HL-60 (cell line): ENCODE measurements at regions not wholly inside any gene's neighbourhood (a gene's known extent, or its start where the extent isn't known, plus 50 kb on each side); places are given as distances from the start of the nearest gene placed in this dataset.
A peak's percentile ranks its signal among the peaks of the same experiment; 100 is the strongest.
"Not testable (repeated sequence)": the region's sequence is repeated elsewhere in the genome, so short reads cannot be mapped to it uniquely, and the experiment has no call there.

Source experiments
- DNase-seq, 2 experiments: peaks; one replicate each; pipeline ENCODE4 v3.0.0-alpha.2; 2010 to 2020; ENCODE audit warnings: low read depth in 1 of 2, low spot score in 1 of 2
- H3K27ac ChIP-seq: fragments of 250-450 bp; sonication (Bioruptor Pico); replicated peaks from 2 replicates; pipeline ENCODE4 v1.5.1; 2020; ENCODE audit warnings: mild to moderate bottlenecking, moderate library complexity
- H3K27me3 ChIP-seq: fragments of 250-450 bp; sonication (Bioruptor Pico); 2 replicates; pipeline ENCODE4 v1.5.1; 2021; ENCODE audit warnings: mild to moderate bottlenecking, moderate library complexity; ENCODE audit not compliant: insufficient read depth, poor library complexity, severe bottlenecking
- H3K4me3 ChIP-seq: replicated peaks from 2 replicates; pipeline ENCODE4 v1.5.1; 2011; ENCODE audit warnings: mild to moderate bottlenecking, control low read depth, low read length; ENCODE audit not compliant: insufficient read depth

DNA sequence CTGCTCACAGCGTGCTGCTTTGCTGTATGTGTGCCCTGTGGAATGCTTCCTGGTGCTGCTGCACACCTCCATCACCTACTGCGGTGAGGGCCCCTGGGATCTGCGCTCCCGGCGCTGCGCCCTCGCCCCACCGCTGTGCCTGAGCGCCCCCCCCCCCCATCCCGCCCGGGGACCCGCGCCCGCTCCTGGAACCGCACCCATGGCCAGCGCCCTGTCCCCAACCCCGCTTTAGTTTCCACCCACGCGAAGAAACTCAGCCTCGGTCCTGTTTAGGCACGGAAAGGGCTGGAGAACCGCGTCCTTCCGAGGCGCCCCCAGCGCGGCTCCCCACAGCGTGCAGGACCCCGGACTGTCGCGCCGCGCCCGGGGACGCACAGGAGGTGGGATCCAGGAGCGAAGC lies 265.5 kb downstream of the POTEB3 start:
- not testable (repeated sequence) for H3K27ac ChIP-seq, DNase-seq, H3K27me3 ChIP-seq, H3K4me3 ChIP-seq

DNA sequence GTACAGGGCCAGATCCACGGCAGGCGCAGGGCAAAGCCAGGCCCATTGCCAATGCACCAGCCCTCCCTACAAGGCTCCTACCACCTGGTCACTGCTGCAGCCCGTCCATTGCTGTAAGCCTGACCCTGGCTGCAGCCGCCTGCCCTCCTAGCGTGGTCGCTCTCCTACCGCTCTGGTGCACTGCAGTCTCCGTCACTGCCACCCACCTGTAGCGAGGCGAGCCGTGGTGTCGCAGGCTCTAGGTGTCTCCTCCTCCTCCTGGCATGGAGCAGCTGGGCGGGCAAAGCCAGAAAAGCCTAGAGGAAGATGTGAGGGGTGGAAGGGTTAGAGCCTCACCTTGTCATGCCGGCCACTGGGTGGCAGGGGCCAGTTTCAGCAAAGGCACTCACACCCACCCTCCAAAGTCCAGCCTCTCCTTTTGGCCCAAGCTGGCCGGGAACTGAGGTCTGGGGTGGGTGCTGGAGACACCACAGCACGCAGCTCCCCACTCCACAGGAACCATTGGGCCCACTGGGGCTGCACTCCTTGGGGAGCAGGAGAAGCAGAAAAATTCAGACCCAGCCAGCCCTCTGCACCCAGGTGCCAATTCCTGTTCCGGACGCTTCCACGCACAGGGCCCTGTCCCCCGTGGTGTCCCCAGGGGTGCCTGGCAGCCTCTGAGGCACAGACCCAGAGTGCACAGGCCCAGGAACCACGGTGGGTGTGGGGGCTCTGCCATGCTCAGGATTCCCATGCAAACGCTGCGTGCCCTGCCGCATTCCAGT lies 285.3 kb upstream of the POTEB2 start:
- DNase-seq, H3K4me3 ChIP-seq, H3K27me3 ChIP-seq, H3K27ac ChIP-seq: not testable (repeated sequence)

DNA sequence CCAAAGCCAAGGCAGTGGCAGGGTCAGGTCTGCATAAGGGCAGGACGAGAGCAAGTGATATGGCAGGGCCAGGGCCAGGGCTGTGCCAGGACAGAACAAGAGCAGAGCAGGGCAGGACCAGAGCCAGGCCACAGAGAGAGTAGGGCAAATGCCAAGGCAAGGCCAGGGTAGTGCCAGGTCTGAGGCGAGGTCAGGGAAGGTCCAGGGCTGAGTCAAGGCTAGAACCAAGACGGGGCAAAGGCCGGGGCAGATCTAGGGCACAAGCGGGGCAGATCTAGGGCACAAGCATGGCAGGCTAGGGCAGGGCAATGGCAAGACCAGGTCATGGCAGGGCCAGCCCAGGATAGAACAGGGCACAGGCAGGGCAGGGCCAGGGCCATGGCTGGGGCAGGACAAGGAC lies 282.0 kb upstream of the POTEB2 start:
- not testable (repeated sequence) for H3K27me3 ChIP-seq, DNase-seq, H3K4me3 ChIP-seq, H3K27ac ChIP-seq

DNA sequence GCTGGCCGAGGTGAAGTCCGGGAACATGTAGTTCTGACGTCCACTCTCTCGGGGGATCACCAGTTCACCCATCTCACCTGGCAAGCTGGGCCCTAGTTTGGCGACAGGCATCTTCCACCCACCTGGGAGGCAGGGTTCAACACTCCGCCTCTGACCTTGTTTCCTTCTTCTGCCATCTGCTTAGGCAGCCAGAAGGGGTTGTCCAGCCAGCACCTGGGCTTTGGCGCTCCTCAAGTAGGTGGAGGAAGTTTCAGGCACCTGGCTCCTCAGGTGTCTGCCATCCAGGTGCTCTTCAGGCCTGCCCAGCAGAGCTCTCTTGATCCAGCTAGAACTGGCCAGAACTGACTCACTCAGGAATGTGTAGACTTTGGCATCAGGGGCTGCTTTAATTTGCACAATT lies 267.8 kb upstream of the POTEB2 start:
- H3K4me3 ChIP-seq: not testable (repeated sequence)

DNA sequence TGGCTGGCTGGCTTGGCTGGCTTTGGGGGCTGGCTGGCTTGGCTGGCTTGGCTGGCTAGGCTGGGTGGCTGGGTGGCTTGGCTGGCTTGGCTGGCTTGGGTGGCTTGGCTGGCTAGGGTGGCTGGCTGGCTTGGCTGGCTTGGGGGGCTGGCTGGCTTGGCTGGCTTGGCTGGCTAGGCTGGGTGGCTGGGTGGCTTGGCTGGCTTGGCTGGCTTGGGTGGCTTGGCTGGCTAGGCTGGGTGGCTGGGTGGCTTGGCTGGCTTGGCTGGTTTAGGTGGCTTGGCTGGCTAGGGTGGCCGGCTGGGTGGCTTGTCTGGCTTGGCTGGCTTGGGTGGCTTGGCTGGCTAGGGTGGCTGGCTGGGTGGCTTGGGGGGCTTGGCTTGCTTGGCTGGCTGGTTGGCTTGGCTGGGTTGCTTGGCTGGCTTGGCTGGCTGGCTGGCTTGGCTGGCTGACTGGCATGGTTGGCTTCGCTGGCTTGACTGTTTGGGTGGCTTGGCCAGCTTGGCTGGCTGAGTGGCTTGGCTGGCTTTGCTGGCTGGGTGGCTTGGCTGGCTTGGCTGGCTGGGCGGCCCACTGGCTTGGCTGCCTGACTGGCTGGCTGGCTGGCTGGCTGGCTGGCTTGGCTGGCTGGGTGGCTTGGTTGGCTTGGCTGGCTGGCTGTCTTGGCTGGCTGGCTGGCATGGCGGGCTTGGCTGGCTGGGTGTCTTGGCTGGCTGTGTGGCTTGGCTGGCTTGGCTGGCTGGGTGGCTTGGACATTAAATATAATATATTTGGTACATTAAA lies 246.3 kb upstream of the POTEB2 start:
- not testable (repeated sequence) for DNase-seq, H3K4me3 ChIP-seq, H3K27me3 ChIP-seq, H3K27ac ChIP-seq

More for the DNA sequence above, 267.8 kb upstream of the POTEB2 start:
- not testable (repeated sequence) for H3K27me3 ChIP-seq, DNase-seq, H3K27ac ChIP-seq

DNA sequence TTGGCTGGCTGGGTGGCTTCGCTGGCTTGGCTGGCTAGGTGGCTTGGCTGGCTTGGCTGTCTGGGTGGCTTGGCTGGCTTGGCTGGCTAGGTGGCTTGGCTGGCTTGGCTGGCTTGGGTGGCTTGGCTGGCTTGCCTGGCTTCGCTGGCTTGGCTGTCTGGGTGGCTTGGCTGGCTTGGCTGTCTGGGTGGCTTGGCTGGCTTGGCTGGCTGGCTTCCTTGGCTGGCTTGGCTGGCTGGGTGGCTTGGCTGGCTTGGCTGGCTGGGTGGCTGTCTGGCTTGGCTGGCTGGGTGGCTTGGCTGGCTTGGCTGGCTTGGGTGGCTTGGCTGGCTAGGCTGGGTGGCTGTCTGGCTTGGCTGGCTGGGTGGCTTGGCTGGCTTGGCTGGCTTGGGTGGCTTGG lies 245.7 kb upstream of the POTEB2 start:
- H3K27me3 ChIP-seq, DNase-seq, H3K4me3 ChIP-seq, H3K27ac ChIP-seq: not testable (repeated sequence)

DNA sequence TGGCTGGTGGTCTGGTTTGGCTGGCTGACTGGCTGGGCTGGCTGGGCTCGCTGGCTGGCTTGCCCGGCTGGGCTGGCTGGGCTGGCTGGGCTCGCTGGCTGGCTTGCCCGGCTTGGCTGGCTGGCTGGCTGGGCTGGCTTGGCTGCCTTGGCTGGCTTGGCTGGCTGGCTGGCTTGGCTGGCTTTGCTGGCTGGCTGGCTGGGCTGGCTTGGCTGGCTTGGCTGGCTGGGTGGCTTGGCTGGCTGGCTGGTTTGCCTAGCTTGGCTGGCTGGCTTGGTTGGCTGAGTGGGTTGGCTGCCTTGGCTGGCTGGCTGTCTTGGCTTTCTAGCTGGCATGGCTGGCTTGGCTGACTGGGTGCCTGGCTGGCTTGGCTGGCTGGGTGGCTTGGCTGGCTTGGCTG lies 245.1 kb upstream of the POTEB2 start:
- H3K27ac ChIP-seq, DNase-seq, H3K4me3 ChIP-seq, H3K27me3 ChIP-seq: not testable (repeated sequence)

DNA sequence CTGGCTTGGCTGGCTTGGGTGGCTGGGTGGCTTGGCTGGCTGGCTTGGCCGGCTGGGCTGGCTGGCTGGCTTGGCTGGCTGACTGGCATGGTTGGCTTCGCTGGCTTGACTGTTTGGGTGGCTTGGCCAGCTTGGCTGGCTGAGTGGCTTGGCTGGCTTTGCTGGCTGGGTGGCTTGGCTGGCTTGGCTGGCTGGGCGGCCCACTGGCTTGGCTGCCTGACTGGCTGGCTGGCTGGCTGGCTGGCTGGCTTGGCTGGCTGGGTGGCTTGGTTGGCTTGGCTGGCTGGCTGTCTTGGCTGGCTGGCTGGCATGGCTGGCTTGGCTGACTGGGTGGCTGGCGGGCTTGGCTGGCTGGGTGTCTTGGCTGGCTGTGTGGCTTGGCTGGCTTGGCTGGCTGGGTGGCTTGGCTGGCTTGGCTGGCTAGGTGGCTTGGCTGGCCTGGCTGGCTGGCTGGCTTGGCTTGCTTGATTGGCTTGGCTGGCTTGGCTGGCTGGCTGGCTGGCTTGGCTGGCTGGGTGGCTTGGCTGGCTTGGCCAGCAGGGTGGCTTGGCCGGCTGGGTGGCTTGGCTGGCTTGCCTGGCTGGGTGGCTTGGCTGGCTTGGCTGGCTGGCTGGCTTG lies 244.2 kb upstream of the POTEB2 start:
- not testable (repeated sequence) for H3K4me3 ChIP-seq, H3K27me3 ChIP-seq, H3K27ac ChIP-seq
- peak in 1 of 2 experiments; percentile 3 for DNase-seq

DNA sequence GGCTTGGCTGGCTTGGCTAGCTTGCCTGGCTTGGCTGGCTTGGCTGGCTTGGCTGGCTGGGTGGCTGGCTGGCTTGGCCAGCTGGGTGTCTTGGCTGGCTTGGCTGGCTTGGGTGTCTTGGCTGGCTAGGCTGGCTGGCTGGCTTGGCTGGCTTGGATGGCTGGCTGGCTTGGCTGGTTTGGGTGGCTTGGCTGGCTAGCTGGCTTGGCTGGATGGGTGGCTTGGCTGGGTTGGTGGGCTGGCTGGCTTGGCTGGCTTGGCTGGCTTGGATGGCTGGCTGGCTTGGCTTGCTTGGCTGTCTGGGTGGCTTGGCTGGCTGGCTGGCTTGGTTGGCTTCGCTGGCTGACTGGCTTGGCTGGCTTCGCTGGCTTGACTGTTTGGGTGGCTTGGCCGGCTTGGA lies 242.3 kb upstream of the POTEB2 start:
- H3K4me3 ChIP-seq, H3K27me3 ChIP-seq, H3K27ac ChIP-seq, DNase-seq: not testable (repeated sequence)

DNA sequence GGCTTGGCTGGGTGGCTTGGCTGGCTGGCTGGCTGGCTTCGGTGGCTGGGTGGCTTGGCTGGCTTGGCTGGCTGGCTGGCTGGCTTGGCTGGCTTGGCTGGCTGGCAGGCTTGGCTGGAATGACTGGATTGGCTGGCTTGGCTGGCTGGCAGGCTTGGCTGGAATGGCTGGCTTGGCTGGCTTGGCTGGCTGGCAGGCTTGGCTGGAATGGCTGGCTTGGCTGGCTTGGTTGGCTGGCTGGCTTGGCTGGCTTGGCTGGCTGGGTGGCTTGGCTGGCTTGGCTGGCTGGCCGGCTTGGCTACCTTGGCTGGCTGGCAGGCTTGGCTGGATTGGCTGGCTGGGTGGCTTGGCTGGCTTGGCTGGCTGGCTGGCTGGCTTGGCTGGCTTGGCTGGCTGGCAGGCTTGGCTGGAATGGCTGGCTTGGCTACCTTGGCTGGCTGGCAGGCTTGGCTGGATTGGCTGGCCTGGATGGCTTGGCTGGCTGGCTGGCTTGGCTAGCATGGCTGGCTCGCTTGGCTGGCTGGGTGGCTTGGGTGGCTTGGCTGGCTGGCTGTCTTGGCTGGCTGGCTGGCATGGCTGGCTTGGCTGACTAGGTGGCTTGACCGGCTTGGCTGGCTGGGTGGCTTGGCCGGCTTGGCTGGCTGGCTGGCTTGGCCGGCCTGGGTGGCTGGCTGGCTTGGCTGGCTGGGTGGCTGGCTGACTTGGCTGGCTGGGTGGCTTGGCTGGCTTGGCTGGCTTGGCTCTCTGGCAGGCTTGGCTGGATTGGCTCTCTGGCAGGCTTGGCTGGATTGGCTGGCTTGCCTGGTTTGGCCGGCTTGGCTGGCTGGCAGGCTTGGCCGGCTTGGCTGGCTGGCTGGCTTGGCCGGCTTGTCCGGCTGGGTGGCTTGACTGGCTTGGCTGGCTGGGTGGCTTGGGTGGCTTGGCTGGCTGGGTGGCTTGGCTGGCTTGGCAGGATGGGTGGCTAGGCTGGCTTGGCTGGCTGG lies 241.6 kb upstream of the POTEB2 start:
- not testable (repeated sequence) for H3K27ac ChIP-seq, H3K27me3 ChIP-seq, DNase-seq, H3K4me3 ChIP-seq

DNA sequence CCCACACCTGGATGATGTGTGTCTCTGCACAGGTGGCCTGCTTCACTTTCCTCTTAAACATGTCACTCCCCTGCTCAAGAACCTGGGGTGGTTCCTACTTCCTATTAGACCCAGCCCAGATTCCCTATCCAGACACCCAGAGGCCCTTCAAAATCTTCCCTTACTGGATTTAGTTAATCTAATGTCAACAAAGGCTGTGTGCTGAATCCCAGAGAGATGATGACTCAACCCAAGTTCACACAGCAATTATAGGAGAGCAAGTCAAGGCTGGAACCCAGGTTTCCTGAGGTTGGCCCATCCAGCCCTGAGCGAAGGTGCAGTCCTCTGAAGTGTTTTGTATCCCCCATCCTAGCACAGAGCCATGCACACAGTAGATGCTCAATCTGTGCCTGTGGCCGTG lies 230.5 kb upstream of the POTEB2 start:
- DNase-seq, H3K4me3 ChIP-seq, H3K27ac ChIP-seq, H3K27me3 ChIP-seq: not testable (repeated sequence)

DNA sequence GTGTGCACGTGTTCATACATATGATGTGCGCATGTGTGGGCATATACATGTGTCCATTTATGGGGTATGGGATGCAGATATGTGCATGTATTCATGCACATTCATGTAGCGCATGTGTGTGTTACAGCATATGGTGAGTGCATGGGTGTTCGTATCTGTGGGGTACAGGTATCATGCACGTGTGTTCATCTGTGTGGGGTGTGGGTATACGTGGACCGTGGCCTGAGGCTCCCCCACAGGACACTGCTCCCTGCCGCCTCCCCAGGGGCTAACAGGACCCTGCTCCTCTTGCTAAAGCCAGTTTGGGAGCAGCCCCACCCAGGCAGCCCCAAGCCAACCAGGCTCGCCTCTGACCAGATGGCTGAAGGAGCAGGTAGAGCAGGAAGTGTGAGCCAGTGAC lies 213.4 kb upstream of the POTEB2 start:
- H3K4me3 ChIP-seq, H3K27ac ChIP-seq, DNase-seq, H3K27me3 ChIP-seq: not testable (repeated sequence)

DNA sequence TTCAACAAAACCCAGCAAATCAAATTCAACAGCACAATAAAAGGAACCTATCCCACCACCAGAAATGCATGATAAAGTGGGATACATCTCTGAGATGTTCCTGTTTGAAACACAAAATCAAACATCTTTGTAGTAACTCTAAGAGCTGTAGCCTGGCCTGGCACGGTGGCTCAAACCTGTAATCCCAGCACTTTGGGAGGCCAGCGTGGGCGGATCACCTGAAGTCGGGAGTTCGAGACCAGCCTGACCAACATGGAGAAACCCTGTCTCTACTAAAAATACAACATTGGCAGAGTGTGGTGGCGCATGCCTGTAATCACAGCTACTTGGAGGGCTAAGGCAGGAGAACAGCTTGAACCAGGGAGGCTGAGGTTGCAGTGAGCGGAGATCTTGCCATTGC lies 202.8 kb upstream of the POTEB2 start:
- not testable (repeated sequence) for DNase-seq, H3K27ac ChIP-seq, H3K4me3 ChIP-seq, H3K27me3 ChIP-seq

DNA sequence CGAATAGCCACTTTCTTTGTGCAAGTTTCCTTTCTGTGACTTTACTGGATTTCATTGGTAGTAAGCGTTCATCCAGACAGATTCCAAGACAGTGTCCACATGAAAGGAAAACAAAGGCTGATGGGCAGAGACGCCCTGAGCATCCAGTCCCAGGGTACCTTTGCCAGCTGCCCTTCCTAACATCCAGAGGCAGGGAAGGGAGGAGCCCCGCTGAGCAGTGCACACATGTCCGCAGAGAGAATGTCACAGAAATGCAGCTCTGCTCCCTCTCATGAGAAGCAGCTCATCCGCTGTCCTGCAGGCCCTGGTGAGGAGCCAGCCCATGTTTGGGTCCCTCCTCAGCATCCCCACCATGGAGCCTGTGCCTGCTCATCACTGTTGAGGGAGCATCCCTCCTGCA lies 197.4 kb upstream of the POTEB2 start:
- not testable (repeated sequence) for H3K27ac ChIP-seq, H3K4me3 ChIP-seq, H3K27me3 ChIP-seq, DNase-seq
